B cell (primary cell): ENCODE measurements at regions not wholly inside any gene's neighbourhood (a gene's known extent, or its start where the extent isn't known, plus 50 kb on each side); places are given as distances from the start of the nearest gene placed in this dataset.

Experiments used
- ATAC-seq: fragments of 200-7000 bp; cut with Tn5 transposase; one replicate; pipeline ENCODE4 v1.10.0; 2021; ENCODE audit warnings: low read depth, mild to moderate bottlenecking, moderate number of reproducible peaks, moderate library complexity
- CTCF ChIA-PET: fragments of 350-600 bp; sonication (Branson Sonifier 250); formaldehyde crosslinking; loops from one replicate; lab custom pipeline; 2021; ENCODE audit warnings: antibody characterized with exemption, inconsistent platforms; lab: Charles Lee
- POLR2A ChIA-PET: fragments of 350-600 bp; sonication (Branson Sonifier 250); formaldehyde crosslinking; loops from one replicate; lab custom pipeline; 2021; ENCODE audit warnings: antibody characterized with exemption; lab: Charles Lee
- DNase-seq: peaks from one replicate; pipeline ENCODE4 v3.0.0; 2013
- H2AFZ ChIP-seq: 2 replicates; pipeline ENCODE4 v1.6.1; 2012; ENCODE audit warnings: mild to moderate bottlenecking, low read depth, low read length; ENCODE audit not compliant: insufficient read depth, poor library complexity, severe bottlenecking
- H3K27ac ChIP-seq, 2 donors: 1 replicate in 1 of 2; 2 replicates in 1 of 2; pipeline ENCODE4 v1.5.1; 2012 to 2013; ENCODE audit warnings: low read length in 2 of 2, mild to moderate bottlenecking in 2 of 2, moderate library complexity in 1 of 2
- H3K27me3 ChIP-seq, 4 experiments: fragments of 200-600 bp in 1 of 4; sonication (generic) in 1 of 4; replicated peaks in 1 of 4; 1 replicate in 2 of 4; 2 replicates in 2 of 4; pipeline versions ENCODE4 v1.6.1 to v1.7.0; 2013 to 2016; ENCODE audit warnings: low read length in 3 of 4, mild to moderate bottlenecking in 2 of 4, mixed read lengths in 1 of 4, moderate library complexity in 1 of 4; ENCODE audit not compliant: insufficient read depth in 4 of 4, control insufficient read depth in 3 of 4; ENCODE audit errors: control extremely low read depth in 1 of 4
- H3K36me3 ChIP-seq, 2 experiments: replicated peaks in 1 of 2; 1 replicate in 1 of 2; 2 replicates in 1 of 2; pipeline versions ENCODE4 v1.6.1 to v1.7.1; 2013; ENCODE audit warnings: low read length in 1 of 2; ENCODE audit not compliant: insufficient read depth in 2 of 2, control insufficient read depth in 1 of 2; ENCODE audit errors: control extremely low read depth in 1 of 2, extremely low read depth in 1 of 2
- H3K4me1 ChIP-seq, 2 donors: fragments of 200-600 bp in 1 of 2; sonication (generic) in 1 of 2; 1 replicate in 1 of 2; 2 replicates in 1 of 2; pipeline versions ENCODE4 v1.5.1 to v1.6.1; 2013 to 2017; ENCODE audit warnings: low read length in 2 of 2; ENCODE audit not compliant: control insufficient read depth in 2 of 2, insufficient read depth in 2 of 2
- H3K4me2 ChIP-seq: replicated peaks from 2 replicates; pipeline ENCODE3; 2012; ENCODE audit warnings: mild to moderate bottlenecking, low read depth, low read length; ENCODE audit not compliant: poor library complexity, severe bottlenecking
- H3K4me3 ChIP-seq, 5 experiments: fragments of 200-600 bp in 1 of 5; sonication (generic) in 1 of 5; 1 replicate in 3 of 5; 2 replicates in 2 of 5; pipeline versions ENCODE4 v1.5.1 to v1.7.0; 2011 to 2016; ENCODE audit warnings: low read length in 4 of 5, mild to moderate bottlenecking in 4 of 5, low read depth in 2 of 5, control low read depth in 1 of 5, moderate library complexity in 1 of 5; ENCODE audit not compliant: insufficient read depth in 1 of 5; ENCODE audit errors: control extremely low read depth in 1 of 5, extremely low read depth in 1 of 5
- H3K79me2 ChIP-seq: fragments of 200-600 bp; sonication (generic); one replicate; pipeline ENCODE4 v1.6.0; 2016; ENCODE audit warnings: low read length; ENCODE audit not compliant: control insufficient read depth, insufficient read depth
- H3K9ac ChIP-seq: fragments of 200-600 bp; sonication (generic); 2 replicates; pipeline ENCODE4 v1.6.1; 2017; ENCODE audit warnings: mild to moderate bottlenecking, low read length, moderate library complexity
- H3K9me3 ChIP-seq, 3 donors: one replicate each; pipeline versions ENCODE4 v1.6.1 to v1.7.1; 2013; ENCODE audit warnings: low read length in 2 of 3; ENCODE audit not compliant: control insufficient read depth in 2 of 3, insufficient read depth in 1 of 3; ENCODE audit errors: control extremely low read depth in 1 of 3
- H4K20me1 ChIP-seq: 2 replicates; pipeline ENCODE4 v1.6.0; 2012; ENCODE audit warnings: mild to moderate bottlenecking, low read length; ENCODE audit not compliant: insufficient read depth, control insufficient read depth, poor library complexity, severe bottlenecking
- H3K27ac Mint-ChIP-seq: one replicate; pipeline ENCODE4 v1.8.0; 2021; ENCODE audit warnings: mixed read lengths
- H3K27me3 Mint-ChIP-seq: one replicate; pipeline ENCODE4 v1.8.0; 2021; ENCODE audit warnings: mixed read lengths
- H3K4me1 Mint-ChIP-seq: one replicate; pipeline ENCODE4 v1.8.0; 2021; ENCODE audit warnings: mixed read lengths
- H3K4me3 Mint-ChIP-seq: one replicate; pipeline ENCODE4 v1.8.0; 2021; ENCODE audit warnings: mixed read lengths
- H3K9me3 Mint-ChIP-seq: one replicate; pipeline ENCODE4 v1.8.0; 2022; ENCODE audit warnings: mixed read lengths; ENCODE audit not compliant: insufficient read depth
- CTCF ChIP-seq: fragments of 200-600 bp; IDR thresholded peaks from one replicate; pipeline ENCODE4 v1.8.0; 2022; ENCODE audit warnings: antibody characterized with exemption, mild to moderate bottlenecking
- EZH2 ChIP-seq: IDR thresholded peaks from 2 replicates; pipeline ENCODE4 v1.6.1; 2012; ENCODE audit warnings: borderline replicate concordance, low read depth, mild to moderate bottlenecking, moderate library complexity, low read length; ENCODE audit not compliant: insufficient read depth, poor library complexity, severe bottlenecking
- WGBS: methylation state at CpG from one replicate; pipeline ENCODE4 v1.1.5; 2013; ENCODE audit warnings: missing lambda C conversion rate; ENCODE audit not compliant: insufficient coverage; 5-methylcytosine and 5-hydroxymethylcytosine counted together
- intact Hi-C: fragments of 100-400 bp; cut with micrococcal nuclease; formaldehyde crosslinking; loops from one replicate; pipeline ENCODE4 v1.10.0; 2022

- Mint-ChIP-seq H3K4me1 (no peaks in the 10 kb centered on the region), H3K27me3 (no peaks in the 10 kb centered on the region), H3K9me3 (no peaks in the 10 kb centered on the region), H3K27ac (no peak overlapping the region), H3K4me3 (no peak overlapping the region)
- Histone ChIP-seq H3K27ac (no peak overlapping the region), H2AFZ (no peak overlapping the region), H3K79me2 (no peaks in the 10 kb centered on the region), H4K20me1 (no peaks in the 10 kb centered on the region), H3K9me3 (no peaks in the 10 kb centered on the region), H3K27me3 (no peaks in the 10 kb centered on the region), H3K36me3 (no peaks in the 10 kb centered on the region), H3K4me2 (no peak overlapping the region), H3K4me3 (no peak overlapping the region), H3K9ac (no peak overlapping the region), H3K4me1 (no peaks in the 10 kb centered on the region)
- ATAC-seq = no peak
- no peak for DNase-seq
- no peak for TF ChIP-seq CTCF
- TF ChIP-seq EZH2 = no peak
- ChIA-PET POLR2A (no interaction called here), CTCF (no interaction called here)
- intact Hi-C loops = no loop called here
- 100% methylated on average over 1 of the region's 1 CpG for WGBS
These were observed 735.9 kb upstream of the PCDH9 start for GRCh38 chr13:67966065-67966464.

- no peaks in the 10 kb centered on the region for H3K36me3 ChIP-seq
- no peaks in the 10 kb centered on the region for H3K4me1 ChIP-seq
- H3K27me3 ChIP-seq = no peaks in the 10 kb centered on the region
- no peak for ATAC-seq
- ChIA-PET CTCF (no interaction called here), POLR2A (no interaction called here)
- no peak for DNase-seq
- Mint-ChIP-seq H3K27ac (no peak overlapping the region), H3K4me1 (no peaks in the 10 kb centered on the region), H3K9me3 (no peaks in the 10 kb centered on the region), H3K4me3 (no peak overlapping the region), H3K27me3 (no peaks in the 10 kb centered on the region)
- no peak overlapping the region for H2AFZ ChIP-seq
- H3K9me3 ChIP-seq = no peaks in the 10 kb centered on the region
- H3K27ac ChIP-seq = no peak overlapping the region
- no peaks in the 10 kb centered on the region for H4K20me1 ChIP-seq
- intact Hi-C loops = no loop called here
- H3K4me3 ChIP-seq = no peak overlapping the region
- TF ChIP-seq CTCF (no peak), EZH2 (no peak)
- H3K4me2 ChIP-seq = no peak overlapping the region
- H3K79me2 ChIP-seq = no peaks in the 10 kb centered on the region
- WGBS = no CpG with 5 or more reads among the region's 1 CpG
- H3K9ac ChIP-seq = no peak overlapping the region
These were observed 734.9 kb upstream of the PCDH9 start for GRCh38 chr13:67964986-67965385.
